PC-9 (cell line): ENCODE measurements at regions not wholly inside any gene's neighbourhood (a gene's known extent, or its start where the extent isn't known, plus 50 kb on each side); places are given as distances from the start of the nearest gene placed in this dataset.

Experiments used
- BruUV-seq: library from RNA; stranded (reverse); fragments of 400-500 nt; replicated peaks from 2 replicates; lab custom pipeline; 2021; lab: Mats Ljungman, UMichigan
- CTCF ChIA-PET: fragments of 300-600 bp; sonication (Branson Sonifier 250); formaldehyde crosslinking; loops from one replicate; lab custom pipeline; 2022; ENCODE audit warnings: antibody characterized with exemption; lab: Charles Lee
- POLR2A ChIA-PET: fragments of 300-600 bp; sonication (Branson Sonifier 250); formaldehyde crosslinking; loops from one replicate; lab custom pipeline; 2022; ENCODE audit warnings: antibody characterized with exemption; ENCODE audit not compliant: unreplicated experiment; lab: Charles Lee
- DNase-seq, 2 experiments: peaks; one replicate each; pipeline versions ENCODE4 v3.0.0 to v3.0.0-alpha.2; 2015 to 2022; ENCODE audit warnings: mixed read lengths in 1 of 2
- H2AFZ ChIP-seq: fragments of 200-600 bp; sonication (generic); 2 replicates; pipeline ENCODE4 v1.8.1; 2017; ENCODE audit warnings: antibody characterized with exemption
- H3F3A ChIP-seq: fragments of 200-600 bp; sonication (generic); 2 replicates; pipeline ENCODE4 v1.8.1; 2017; ENCODE audit warnings: antibody characterized with exemption, mild to moderate bottlenecking, low read depth; ENCODE audit not compliant: insufficient read depth
- H3K27ac ChIP-seq: fragments of 200-600 bp; sonication (generic); 2 replicates; pipeline ENCODE4 v1.6.1; 2016; ENCODE audit warnings: mixed run types
- H3K27me3 ChIP-seq: fragments of 200-600 bp; sonication (generic); 2 replicates; pipeline ENCODE4 v1.6.1; 2016; ENCODE audit warnings: low read depth, mixed run types; ENCODE audit not compliant: insufficient read depth
- H3K36me3 ChIP-seq: fragments of 200-600 bp; sonication (generic); 2 replicates; pipeline ENCODE4 v1.6.1; 2016; ENCODE audit warnings: low read depth, mixed run types
- H3K4me1 ChIP-seq: fragments of 200-600 bp; sonication (generic); replicated peaks from 2 replicates; pipeline ENCODE4 v1.6.1; 2016; ENCODE audit warnings: mixed run types; ENCODE audit not compliant: insufficient read depth
- H3K4me2 ChIP-seq: fragments of 200-600 bp; sonication (generic); 2 replicates; pipeline ENCODE4 v1.6.1; 2017; ENCODE audit warnings: mixed run types
- H3K4me3 ChIP-seq: fragments of 200-600 bp; sonication (generic); 2 replicates; pipeline ENCODE4 v1.6.1; 2016; ENCODE audit warnings: mixed run types
- H3K79me2 ChIP-seq: fragments of 200-600 bp; sonication (generic); 2 replicates; pipeline ENCODE4 v1.6.1; 2017; ENCODE audit warnings: low read depth, mixed run types
- H3K9me2 ChIP-seq: fragments of 200-600 bp; sonication (generic); 2 replicates; pipeline ENCODE4 v1.8.1; 2017; ENCODE audit warnings: mild to moderate bottlenecking; ENCODE audit not compliant: insufficient read depth
- H3K9me3 ChIP-seq: fragments of 200-600 bp; sonication (generic); 2 replicates; pipeline ENCODE4 v1.8.1; 2016; ENCODE audit warnings: low read depth; ENCODE audit not compliant: insufficient read depth
- H4K20me1 ChIP-seq: fragments of 200-600 bp; sonication (generic); 2 replicates; pipeline ENCODE4 v1.8.1; 2017; ENCODE audit not compliant: insufficient read depth
- EZH2 ChIP-seq: fragments of 200-600 bp; sonication (generic); IDR thresholded peaks from 2 replicates; pipeline ENCODE4 v1.8.0; 2017; ENCODE audit warnings: antibody characterized with exemption, low read depth
- intact Hi-C: fragments of 100-400 bp; cut with micrococcal nuclease; formaldehyde crosslinking; loops from one replicate; pipeline ENCODE4 v1.10.0; 2022; ENCODE audit not compliant: unreplicated experiment
- TF ChIP-seq, protein P1 (sequence below): fragments of 200-600 bp; sonication (generic); conservative IDR thresholded peaks from 2 replicates; pipeline ENCODE4 v1.6.1; 2017; ENCODE audit warnings: mixed run types, antibody characterized with exemption, mild to moderate bottlenecking, moderate library complexity

DNA sequence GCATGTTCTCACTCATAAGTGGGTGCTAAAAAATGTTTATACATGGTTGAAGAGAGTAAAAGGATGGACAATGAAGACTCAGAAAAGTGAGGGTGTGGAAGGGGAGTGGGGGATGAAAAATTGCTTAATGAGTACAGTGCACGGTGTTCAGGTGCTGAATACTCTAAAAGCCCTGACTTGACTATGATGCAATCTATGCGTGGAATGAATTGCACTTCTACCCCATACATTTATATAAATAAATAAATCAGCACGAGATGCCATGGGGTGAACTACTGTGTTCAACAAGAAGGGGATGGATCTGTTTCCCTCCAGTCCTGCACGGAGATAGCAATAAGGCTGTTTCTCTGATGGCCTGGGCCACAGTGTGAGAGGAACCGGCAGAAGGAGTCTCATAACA is 254.3 kb upstream of the LYZL1 start:
- H3K4me3 ChIP-seq, result no peak overlapping the region
- BruUV-seq, result no TSS peak
- no peaks in the 10 kb centered on the region for H3K79me2 ChIP-seq
- POLR2A ChIA-PET, result no interaction called here
- DNase-seq, result no peak
- intact Hi-C loops, result no loop called here
- no peaks in the 10 kb centered on the region for H3K36me3 ChIP-seq
- H4K20me1 ChIP-seq, result no peaks in the 10 kb centered on the region
- no peak overlapping the region for H3K4me2 ChIP-seq
- TF ChIP-seq, protein P1, sequence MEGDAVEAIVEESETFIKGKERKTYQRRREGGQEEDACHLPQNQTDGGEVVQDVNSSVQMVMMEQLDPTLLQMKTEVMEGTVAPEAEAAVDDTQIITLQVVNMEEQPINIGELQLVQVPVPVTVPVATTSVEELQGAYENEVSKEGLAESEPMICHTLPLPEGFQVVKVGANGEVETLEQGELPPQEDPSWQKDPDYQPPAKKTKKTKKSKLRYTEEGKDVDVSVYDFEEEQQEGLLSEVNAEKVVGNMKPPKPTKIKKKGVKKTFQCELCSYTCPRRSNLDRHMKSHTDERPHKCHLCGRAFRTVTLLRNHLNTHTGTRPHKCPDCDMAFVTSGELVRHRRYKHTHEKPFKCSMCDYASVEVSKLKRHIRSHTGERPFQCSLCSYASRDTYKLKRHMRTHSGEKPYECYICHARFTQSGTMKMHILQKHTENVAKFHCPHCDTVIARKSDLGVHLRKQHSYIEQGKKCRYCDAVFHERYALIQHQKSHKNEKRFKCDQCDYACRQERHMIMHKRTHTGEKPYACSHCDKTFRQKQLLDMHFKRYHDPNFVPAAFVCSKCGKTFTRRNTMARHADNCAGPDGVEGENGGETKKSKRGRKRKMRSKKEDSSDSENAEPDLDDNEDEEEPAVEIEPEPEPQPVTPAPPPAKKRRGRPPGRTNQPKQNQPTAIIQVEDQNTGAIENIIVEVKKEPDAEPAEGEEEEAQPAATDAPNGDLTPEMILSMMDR, result no peak
- TF ChIP-seq EZH2, result no peak
- no peak overlapping the region for H3K27ac ChIP-seq
- no peaks in the 10 kb centered on the region for H3K9me2 ChIP-seq
- peaks cover 7% of the 10 kb centered on the region; the same call in 1 of the 2 replicates for H3F3A ChIP-seq
- CTCF ChIA-PET, result interaction anchor here (0.7 kb wide), 1 partner anchor 117 kb away, joined by 3 read pairs; no protein-coding TSS in a partner anchor
- H2AFZ ChIP-seq, result no peak overlapping the region
- no peaks in the 10 kb centered on the region for H3K9me3 ChIP-seq
- H3K27me3 ChIP-seq, result no peaks in the 10 kb centered on the region
- peaks cover 29% of the 10 kb centered on the region for H3K4me1 ChIP-seq

- no peaks in the 10 kb centered on the region for H3K9me2 ChIP-seq
- no peak overlapping the region for H3K4me3 ChIP-seq
- H3K4me1 ChIP-seq, result peaks cover 26% of the 10 kb centered on the region
- no TSS peak for BruUV-seq
- TF ChIP-seq EZH2, result no peak
- TF ChIP-seq, protein P1, result no peak
- no peaks in the 10 kb centered on the region for H3K36me3 ChIP-seq
- H4K20me1 ChIP-seq, result no peaks in the 10 kb centered on the region
- no peaks in the 10 kb centered on the region for H3K9me3 ChIP-seq
- no peak overlapping the region for H2AFZ ChIP-seq
- ChIA-PET POLR2A (no interaction called here), CTCF (no interaction called here)
- no peak for DNase-seq
- intact Hi-C loops, result no loop called here
- H3K79me2 ChIP-seq, result no peaks in the 10 kb centered on the region
- H3K27ac ChIP-seq, result no peak overlapping the region
- H3K27me3 ChIP-seq, result no peaks in the 10 kb centered on the region
- no peak overlapping the region for H3K4me2 ChIP-seq
- peaks cover 7% of the 10 kb centered on the region; the same call in 1 of the 2 replicates for H3F3A ChIP-seq
Measured at GRCh38 chr10:29035721-29036120, 253.1 kb upstream of the LYZL1 start.

GRCh38 chr10:29037348-29038113 is 251.3 kb upstream of the LYZL1 start:
- CTCF ChIA-PET, result no interaction called here
- H4K20me1 ChIP-seq, result no peaks in the 10 kb centered on the region
- TF ChIP-seq, protein P1, result no peak
- TF ChIP-seq EZH2, result no peak

More at GRCh38 chr10:29037348-29038113, 251.3 kb upstream of the LYZL1 start:
- Histone ChIP-seq H3K9me3 (no peaks in the 10 kb centered on the region), H3F3A (peaks cover 5% of the 10 kb centered on the region; the same call in 1 of the 2 replicates), H3K27me3 (no peaks in the 10 kb centered on the region), H3K36me3 (no peaks in the 10 kb centered on the region), H3K27ac (no peak overlapping the region), H3K79me2 (no peaks in the 10 kb centered on the region), H3K4me3 (no peak overlapping the region), H3K4me1 (peaks cover 8% of the 10 kb centered on the region), H3K9me2 (no peaks in the 10 kb centered on the region), H3K4me2 (no peak overlapping the region), H2AFZ (no peak overlapping the region)
- intact Hi-C loops, result no loop called here
- DNase-seq, result no peak
- POLR2A ChIA-PET, result no interaction called here
- BruUV-seq, result no TSS peak
